Superior temporal gyrus (tissue), 1 donor: ENCODE measurements at regions not wholly inside any gene's neighbourhood (a gene's known extent, or its start where the extent isn't known, plus 50 kb on each side); places are given as distances from the start of the nearest gene placed in this dataset.

Experiments used
- DNase-seq: peaks from one replicate; pipeline ENCODE4 v3.0.0-alpha.2; 2016; ENCODE audit errors: extremely low spot score

- DNase-seq: no peak
Observed at GRCh38 chr14:100381395-100382105, 58.4 kb downstream of the SLC25A47 start.

- no peak for DNase-seq
Observed at GRCh38 chr14:100382106-100382455, 58.9 kb downstream of the SLC25A47 start.

GRCh38 chr14:100383727-100384158 lies 60.6 kb downstream of the SLC25A47 start:
- DNase-seq: peak; percentile 77

GRCh38 chr14:100384277-100384676 lies 61.1 kb downstream of the SLC25A47 start:
- DNase-seq: no peak

GRCh38 chr14:100384819-100385813 lies 62.0 kb downstream of the SLC25A47 start:
- DNase-seq: peak; percentile 84

GRCh38 chr14:100386121-100386520 lies 63.0 kb downstream of the SLC25A47 start:
- DNase-seq: no peak

- DNase-seq: no peak
Observed at GRCh38 chr14:100386846-100387245, 63.7 kb downstream of the SLC25A47 start.

- DNase-seq: no peak
Observed at GRCh38 chr14:100387450-100387849, 64.3 kb downstream of the SLC25A47 start.

GRCh38 chr14:100388103-100389054 lies 65.2 kb downstream of the SLC25A47 start:
- peak; percentile 32 for DNase-seq

- no peak for DNase-seq
Observed at GRCh38 chr14:100389497-100390104, 66.5 kb downstream of the SLC25A47 start.

GRCh38 chr14:100391173-100391572 lies 68.0 kb downstream of the SLC25A47 start:
- no peak for DNase-seq

GRCh38 chr14:100391724-100392123 lies 68.6 kb downstream of the SLC25A47 start:
- DNase-seq: no peak

GRCh38 chr14:100392356-100392755 lies 69.2 kb downstream of the SLC25A47 start:
- DNase-seq: no peak

- no peak for DNase-seq
Observed at GRCh38 chr14:100393362-100393761, 70.2 kb downstream of the SLC25A47 start.

- no peak for DNase-seq
Observed at GRCh38 chr14:100393906-100394732, 71.0 kb downstream of the SLC25A47 start.

- DNase-seq: no peak
Observed at GRCh38 chr14:100394886-100395672, 71.9 kb downstream of the SLC25A47 start.

- DNase-seq: no peak
Observed at GRCh38 chr14:100396266-100396795, 73.2 kb downstream of the SLC25A47 start.

- DNase-seq: peak; percentile 38
Observed at GRCh38 chr14:100397005-100397404, 73.9 kb downstream of the SLC25A47 start.

GRCh38 chr14:100398044-100398443 lies 74.9 kb downstream of the SLC25A47 start:
- DNase-seq: no peak
